ENCODE measurements at regions not wholly inside any gene's neighbourhood (a gene's known extent, or its start where the extent isn't known, plus 50 kb on each side); places are given as distances from the start of the nearest gene placed in this dataset.
"Not testable (repeated sequence)": the region's sequence is repeated elsewhere in the genome, so short reads cannot be mapped to it uniquely, and the experiment has no call there.

- H3F3A ChIP-seq (ENCODE audit: insufficient read depth, low read length): no peaks in the 10 kb centered on the region
- H2AFZ ChIP-seq (ENCODE audit: low read length): no peak overlapping the region
- no peaks in the 10 kb centered on the region for H3K4me1 ChIP-seq (ENCODE audit: low read length)
- no peaks in the 10 kb centered on the region for H3K36me3 ChIP-seq (replicated peaks; ENCODE audit: insufficient read depth, low read length)
- no peak overlapping the region for H3K27ac ChIP-seq (ENCODE audit: low read length)
- H3K4me3 ChIP-seq (ENCODE audit: low read length): no peak overlapping the region
- H3K27me3 ChIP-seq (replicated peaks; ENCODE audit: insufficient read depth, low read length): no peaks in the 10 kb centered on the region
- TF ChIP-seq EZH2phosphoT487 (IDR thresholded peaks at IDR 0.05; ENCODE audit: low read length): no peak
- TF ChIP-seq, protein P1, sequence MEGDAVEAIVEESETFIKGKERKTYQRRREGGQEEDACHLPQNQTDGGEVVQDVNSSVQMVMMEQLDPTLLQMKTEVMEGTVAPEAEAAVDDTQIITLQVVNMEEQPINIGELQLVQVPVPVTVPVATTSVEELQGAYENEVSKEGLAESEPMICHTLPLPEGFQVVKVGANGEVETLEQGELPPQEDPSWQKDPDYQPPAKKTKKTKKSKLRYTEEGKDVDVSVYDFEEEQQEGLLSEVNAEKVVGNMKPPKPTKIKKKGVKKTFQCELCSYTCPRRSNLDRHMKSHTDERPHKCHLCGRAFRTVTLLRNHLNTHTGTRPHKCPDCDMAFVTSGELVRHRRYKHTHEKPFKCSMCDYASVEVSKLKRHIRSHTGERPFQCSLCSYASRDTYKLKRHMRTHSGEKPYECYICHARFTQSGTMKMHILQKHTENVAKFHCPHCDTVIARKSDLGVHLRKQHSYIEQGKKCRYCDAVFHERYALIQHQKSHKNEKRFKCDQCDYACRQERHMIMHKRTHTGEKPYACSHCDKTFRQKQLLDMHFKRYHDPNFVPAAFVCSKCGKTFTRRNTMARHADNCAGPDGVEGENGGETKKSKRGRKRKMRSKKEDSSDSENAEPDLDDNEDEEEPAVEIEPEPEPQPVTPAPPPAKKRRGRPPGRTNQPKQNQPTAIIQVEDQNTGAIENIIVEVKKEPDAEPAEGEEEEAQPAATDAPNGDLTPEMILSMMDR (IDR thresholded peaks at IDR 0.05; ENCODE audit: low read length): no peak
- TF ChIP-seq EZH2 (optimal IDR thresholded peaks at IDR 0.05; ENCODE audit: low read depth, low read length): no peak
- H3K9me2 ChIP-seq (replicated peaks; ENCODE audit: insufficient read depth, low read length): 0 out of 2 replicates have a peak, but pooled peaks cover 3% of the 10 kb centered on the region
- no peak overlapping the region for H3K4me2 ChIP-seq (ENCODE audit: low read depth, low read length)
- no peaks in the 10 kb centered on the region for H3K79me2 ChIP-seq (ENCODE audit: low read length)
- no peak for DNase-seq
- H4K20me1 ChIP-seq (ENCODE audit: insufficient read depth, low read length): no peaks in the 10 kb centered on the region
- no peaks in the 10 kb centered on the region for H3K9me3 ChIP-seq (replicated peaks; ENCODE audit: insufficient read depth, low read length)
- H3K9ac ChIP-seq (ENCODE audit: low read length): no peak overlapping the region
Observed at GRCh38 chr17:13851889-13852288, 217.4 kb upstream of the COX10 start.

- H3K36me3 ChIP-seq (replicated peaks; ENCODE audit: insufficient read depth, low read length); H3K79me2 ChIP-seq (ENCODE audit: low read length); H3K4me3 ChIP-seq (ENCODE audit: low read length); H3K4me1 ChIP-seq (ENCODE audit: low read length); H2AFZ ChIP-seq (ENCODE audit: low read length); H3K27me3 ChIP-seq (replicated peaks; ENCODE audit: insufficient read depth, low read length); H3K9me2 ChIP-seq (replicated peaks; ENCODE audit: insufficient read depth, low read length); H3F3A ChIP-seq (ENCODE audit: insufficient read depth, low read length); H3K9me3 ChIP-seq (replicated peaks; ENCODE audit: insufficient read depth, low read length); H3K27ac ChIP-seq (ENCODE audit: low read length); DNase-seq; H3K4me2 ChIP-seq (ENCODE audit: low read depth, low read length); H4K20me1 ChIP-seq (ENCODE audit: insufficient read depth, low read length); H3K9ac ChIP-seq (ENCODE audit: low read length): not testable (repeated sequence)
Observed at GRCh38 chr17:13855730-13856129, 213.6 kb upstream of the COX10 start.

DNA sequence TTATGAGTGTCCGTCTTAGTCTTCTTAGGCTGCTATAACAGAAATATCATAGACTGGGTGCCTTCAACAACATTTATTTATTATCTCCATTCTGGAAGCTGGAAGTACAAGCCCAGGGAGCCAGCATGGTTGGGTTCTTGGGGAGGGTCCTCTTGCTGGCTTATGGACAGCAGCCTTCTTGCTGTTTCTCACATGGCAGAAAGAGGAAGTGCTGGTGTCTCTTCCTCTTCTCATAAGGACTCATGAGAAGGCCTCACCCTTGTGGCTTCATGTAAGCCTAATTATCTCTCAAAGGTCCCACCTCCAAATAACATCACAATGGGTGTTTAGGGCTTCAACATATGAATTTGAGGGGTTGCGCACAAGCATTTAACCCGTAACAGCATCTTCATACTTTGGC, 207.0 kb upstream of the COX10 start:
- Histone ChIP-seq H3K27ac (ENCODE audit: low read length) (no peak overlapping the region), H3K9me2 (replicated peaks; ENCODE audit: insufficient read depth, low read length) (no peaks in the 10 kb centered on the region), H4K20me1 (ENCODE audit: insufficient read depth, low read length) (no peaks in the 10 kb centered on the region), H3K4me3 (ENCODE audit: low read length) (no peak overlapping the region), H3K9me3 (replicated peaks; ENCODE audit: insufficient read depth, low read length) (no peaks in the 10 kb centered on the region), H3K9ac (ENCODE audit: low read length) (no peak overlapping the region), H2AFZ (ENCODE audit: low read length) (no peak overlapping the region), H3K4me1 (ENCODE audit: low read length) (no peaks in the 10 kb centered on the region), H3K27me3 (replicated peaks; ENCODE audit: insufficient read depth, low read length) (no peaks in the 10 kb centered on the region), H3K79me2 (ENCODE audit: low read length) (no peaks in the 10 kb centered on the region), H3F3A (ENCODE audit: insufficient read depth, low read length) (no peaks in the 10 kb centered on the region), H3K4me2 (ENCODE audit: low read depth, low read length) (no peak overlapping the region), H3K36me3 (replicated peaks; ENCODE audit: insufficient read depth, low read length) (no peaks in the 10 kb centered on the region)
- TF ChIP-seq, protein P1 (IDR thresholded peaks at IDR 0.05; ENCODE audit: low read length): no peak
- TF ChIP-seq EZH2 (optimal IDR thresholded peaks at IDR 0.05; ENCODE audit: low read depth, low read length) (no peak), EZH2phosphoT487 (IDR thresholded peaks at IDR 0.05; ENCODE audit: low read length) (no peak)
- DNase-seq: no peak

- no peaks in the 10 kb centered on the region for H3K79me2 ChIP-seq (ENCODE audit: low read length)
- TF ChIP-seq, protein P1 (IDR thresholded peaks at IDR 0.05; ENCODE audit: low read length): no peak
- TF ChIP-seq EZH2phosphoT487 (IDR thresholded peaks at IDR 0.05; ENCODE audit: low read length) (no peak), EZH2 (optimal IDR thresholded peaks at IDR 0.05; ENCODE audit: low read depth, low read length) (no peak)
- no peak overlapping the region for H3K27ac ChIP-seq (ENCODE audit: low read length)
- no peak overlapping the region for H3K4me2 ChIP-seq (ENCODE audit: low read depth, low read length)
- no peaks in the 10 kb centered on the region for H3K27me3 ChIP-seq (replicated peaks; ENCODE audit: insufficient read depth, low read length)
- H3K9ac ChIP-seq (ENCODE audit: low read length): no peak overlapping the region
- H3F3A ChIP-seq (ENCODE audit: insufficient read depth, low read length): no peaks in the 10 kb centered on the region
- no peaks in the 10 kb centered on the region for H4K20me1 ChIP-seq (ENCODE audit: insufficient read depth, low read length)
- no peaks in the 10 kb centered on the region for H3K4me1 ChIP-seq (ENCODE audit: low read length)
- H3K4me3 ChIP-seq (ENCODE audit: low read length): no peak overlapping the region
- H3K36me3 ChIP-seq (replicated peaks; ENCODE audit: insufficient read depth, low read length): no peaks in the 10 kb centered on the region
- H2AFZ ChIP-seq (ENCODE audit: low read length): no peak overlapping the region
- no peaks in the 10 kb centered on the region for H3K9me3 ChIP-seq (replicated peaks; ENCODE audit: insufficient read depth, low read length)
- H3K9me2 ChIP-seq (replicated peaks; ENCODE audit: insufficient read depth, low read length): no peaks in the 10 kb centered on the region
- DNase-seq: no peak
Observed at GRCh38 chr17:13863436-13863835, 205.9 kb upstream of the COX10 start.
